Left ventricle myocardium inferior (tissue), 1 donor: ENCODE measurements at regions not wholly inside any gene's neighbourhood (a gene's known extent, or its start where the extent isn't known, plus 50 kb on each side); places are given as distances from the start of the nearest gene placed in this dataset.

Source experiments
- DNase-seq: peaks from one replicate; pipeline ENCODE4 v3.0.0-alpha.2; 2020
- H3K27ac ChIP-seq: fragments of 200-600 bp; replicated peaks from 2 replicates; pipeline ENCODE4 v1.8.0; 2021
- H3K27me3 ChIP-seq: fragments of 200-600 bp; 2 replicates; pipeline ENCODE4 v1.8.0; 2021; ENCODE audit warnings: low read depth
- H3K36me3 ChIP-seq: fragments of 200-600 bp; 2 replicates; pipeline ENCODE4 v1.8.0; 2021
- H3K4me1 ChIP-seq: fragments of 200-600 bp; 2 replicates; pipeline ENCODE4 v1.8.0; 2021
- H3K4me3 ChIP-seq: fragments of 200-600 bp; 2 replicates; pipeline ENCODE4 v1.8.0; 2021; ENCODE audit warnings: mild to moderate bottlenecking, moderate library complexity
- H3K9me3 ChIP-seq: fragments of 200-600 bp; replicated peaks from 2 replicates; pipeline ENCODE4 v1.8.0; 2021
- CTCF ChIP-seq: fragments of 200-600 bp; IDR thresholded peaks from 2 replicates; pipeline ENCODE4 v1.8.0; 2021; ENCODE audit warnings: antibody characterized with exemption, mild to moderate bottlenecking, borderline replicate concordance
- intact Hi-C: fragments of 100-400 bp; cut with micrococcal nuclease; formaldehyde crosslinking; loops from one replicate; pipeline ENCODE4 v1.11.0; 2022
- donor health status: DM: no; HTN: yes; CAD: no; lungs with severe emphysema.

- Histone ChIP-seq H3K36me3 (no peaks in the 10 kb centered on the region), H3K4me1 (no peaks in the 10 kb centered on the region), H3K27ac (no peak overlapping the region), H3K4me3 (no peak overlapping the region), H3K9me3 (no peaks in the 10 kb centered on the region), H3K27me3 (no peaks in the 10 kb centered on the region)
- no peak for TF ChIP-seq CTCF
- DNase-seq = no peak
- intact Hi-C loops = no loop called here
Observed at GRCh38 chr1:55289042-55289441, 73.9 kb upstream of the USP24 start.

- Histone ChIP-seq H3K4me3 (no peak overlapping the region), H3K36me3 (no peaks in the 10 kb centered on the region), H3K9me3 (no peaks in the 10 kb centered on the region), H3K4me1 (no peaks in the 10 kb centered on the region), H3K27me3 (no peaks in the 10 kb centered on the region), H3K27ac (no peak overlapping the region)
- DNase-seq = no peak
- intact Hi-C loops = no loop called here
- TF ChIP-seq CTCF = no peak
Observed at GRCh38 chr1:55288245-55288644, 73.1 kb upstream of the USP24 start.

- intact Hi-C loops = no loop called here
- H3K36me3 ChIP-seq = no peaks in the 10 kb centered on the region
- no peak overlapping the region for H3K27ac ChIP-seq
- no peaks in the 10 kb centered on the region for H3K9me3 ChIP-seq
- no peak for DNase-seq
- no peak for TF ChIP-seq CTCF
- H3K27me3 ChIP-seq = no peaks in the 10 kb centered on the region
- no peak overlapping the region for H3K4me3 ChIP-seq
- no peaks in the 10 kb centered on the region for H3K4me1 ChIP-seq
Observed at GRCh38 chr1:55287723-55288122, 72.6 kb upstream of the USP24 start.

- Histone ChIP-seq H3K4me1 (no peaks in the 10 kb centered on the region), H3K36me3 (no peaks in the 10 kb centered on the region), H3K27ac (no peak overlapping the region), H3K9me3 (no peaks in the 10 kb centered on the region), H3K4me3 (no peak overlapping the region), H3K27me3 (no peaks in the 10 kb centered on the region)
- intact Hi-C loops = no loop called here
- no peak for TF ChIP-seq CTCF
- DNase-seq = no peak
Observed at GRCh38 chr1:55286856-55287602, 71.9 kb upstream of the USP24 start.

GRCh38 chr1:55285834-55286233 is 70.7 kb upstream of the USP24 start:
- H3K27me3 ChIP-seq = no peaks in the 10 kb centered on the region
- no peaks in the 10 kb centered on the region for H3K4me1 ChIP-seq
- intact Hi-C loops = loop anchor here (2.0 kb wide), 1 partner anchor 1299 kb away; no protein-coding TSS in a partner anchor
- H3K36me3 ChIP-seq = no peaks in the 10 kb centered on the region
- no peaks in the 10 kb centered on the region for H3K9me3 ChIP-seq
- no peak for DNase-seq
- no peak overlapping the region for H3K27ac ChIP-seq
- TF ChIP-seq CTCF = no peak
- H3K4me3 ChIP-seq = no peak overlapping the region
